Activated CD8-positive, alpha-beta memory T cell treated with anti-CD3 and anti-CD28 coated beads for 24 hours (primary cell): ENCODE measurements at regions not wholly inside any gene's neighbourhood (a gene's known extent, or its start where the extent isn't known, plus 50 kb on each side); places are given as distances from the start of the nearest gene placed in this dataset.
"Not testable (repeated sequence)": the region's sequence is repeated elsewhere in the genome, so short reads cannot be mapped to it uniquely, and the experiment has no call there.

Source experiments
- DNase-seq: peaks from one replicate; pipeline ENCODE4 v3.0.0-alpha.2; 2020

DNA sequence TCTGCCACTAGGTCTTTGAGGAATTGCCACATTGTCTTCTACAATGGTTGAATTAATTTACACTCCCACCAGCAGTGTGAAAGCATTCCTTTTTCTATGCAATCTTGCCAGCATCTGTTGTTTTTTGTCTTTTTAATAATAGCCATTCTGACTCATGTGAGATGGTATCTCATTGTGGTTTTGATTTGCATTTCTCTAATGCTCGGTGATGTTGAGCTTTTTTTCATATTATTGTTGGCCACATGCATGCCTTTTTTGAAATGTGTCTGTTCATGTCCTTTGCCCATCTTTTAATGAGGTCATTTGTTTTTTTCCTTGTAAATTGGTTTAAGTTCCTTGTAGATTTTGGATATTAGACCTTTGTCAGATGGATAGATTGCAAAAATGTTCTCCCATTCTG, 661.8 kb downstream of the GLUD2 start:
- not testable (repeated sequence) for DNase-seq

DNA sequence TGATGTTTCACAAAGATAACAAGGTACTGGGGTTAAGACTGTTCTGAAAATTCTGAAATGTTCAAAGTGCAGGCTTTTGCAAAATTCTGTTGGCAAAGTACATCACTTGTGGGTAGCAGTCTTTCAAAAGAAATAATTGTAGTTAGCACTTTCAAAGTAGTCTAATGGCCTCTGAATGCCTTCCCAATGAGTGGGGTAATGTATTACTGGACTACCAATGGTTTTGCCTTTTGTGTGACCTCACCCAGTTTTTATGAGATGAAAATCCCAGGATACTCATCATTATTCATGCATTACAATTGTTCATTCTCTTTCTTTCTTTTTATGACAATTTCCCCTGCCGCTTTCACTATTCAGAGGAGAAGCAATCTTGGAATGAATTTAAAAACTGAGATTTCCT, 686.1 kb downstream of the GLUD2 start:
- DNase-seq = no peak

DNA sequence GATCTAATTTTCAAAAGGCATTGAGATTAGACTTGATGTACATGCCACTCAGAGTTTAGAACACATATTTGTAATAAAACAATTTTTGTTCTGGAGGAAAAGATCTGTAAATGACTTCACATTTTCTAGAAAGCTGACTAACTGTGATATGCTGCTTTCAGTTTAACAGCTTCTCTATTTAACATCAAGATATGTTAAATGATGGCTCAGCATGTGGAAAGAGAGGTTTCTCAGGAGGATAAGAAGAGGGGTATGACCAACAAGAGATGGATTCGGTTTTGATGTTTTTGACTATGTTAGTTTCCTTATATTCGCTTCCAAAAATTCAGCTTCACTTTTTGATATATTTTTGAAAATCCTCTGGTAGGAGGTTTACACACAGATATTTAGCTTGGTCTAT, 698.7 kb downstream of the GLUD2 start:
- no peak for DNase-seq

DNA sequence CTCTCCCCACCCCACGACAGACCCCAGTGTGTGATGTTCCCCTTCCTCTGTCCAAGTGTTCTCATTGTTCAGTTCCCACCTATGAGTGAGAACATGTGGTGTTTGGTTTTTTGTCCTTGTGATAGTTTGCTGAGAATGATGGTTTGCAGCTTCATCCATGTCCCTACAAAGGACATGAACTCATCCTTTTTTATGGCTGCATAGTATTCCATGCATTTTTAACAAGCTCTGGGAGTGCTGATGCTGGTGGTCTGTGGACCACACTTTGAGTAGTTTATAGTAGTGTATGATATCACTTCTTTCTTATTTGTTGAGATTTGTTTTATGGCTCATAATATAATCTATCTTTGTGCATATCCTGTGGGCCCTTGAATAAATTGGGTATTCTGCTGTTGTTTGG, 706.2 kb downstream of the GLUD2 start:
- DNase-seq = not testable (repeated sequence)

DNA sequence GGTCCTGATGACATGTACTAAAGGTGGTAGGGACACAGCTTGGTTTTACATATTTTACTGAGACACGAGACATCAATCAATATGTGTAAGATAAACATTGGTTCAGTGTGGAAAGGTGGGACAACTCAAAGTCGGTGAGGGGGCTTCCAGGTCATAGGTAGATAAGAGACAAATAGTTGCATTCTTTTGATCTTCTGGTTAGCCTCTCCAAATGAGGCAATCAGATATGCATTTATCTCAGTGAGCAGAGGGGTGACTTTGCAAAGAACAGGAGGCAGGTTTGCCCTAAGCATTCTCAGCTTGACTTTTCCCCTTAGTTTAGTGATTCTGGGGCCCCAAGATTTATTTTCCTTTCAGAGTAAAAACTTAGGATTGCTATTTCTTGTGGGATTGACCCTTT, 706.9 kb downstream of the GLUD2 start:
- no peak for DNase-seq

DNA sequence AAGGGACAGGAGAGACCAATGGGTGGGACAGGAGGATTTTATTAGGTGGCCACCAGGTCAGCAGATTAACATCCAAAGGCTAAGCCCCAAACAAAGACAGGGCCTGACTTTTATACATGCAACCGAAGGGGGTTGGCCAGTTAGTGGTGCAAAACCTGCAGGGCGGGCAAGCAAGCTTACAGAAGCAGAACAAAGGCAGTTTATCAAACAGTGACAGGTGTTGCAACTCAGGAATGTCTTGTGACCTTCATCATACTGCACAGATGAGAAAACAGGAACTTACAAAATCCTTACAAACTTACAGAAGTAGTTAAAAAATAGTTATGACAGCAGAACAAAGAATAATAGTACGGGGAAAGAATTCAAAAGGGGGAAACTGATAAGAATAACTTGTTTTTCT, 708.1 kb downstream of the GLUD2 start:
- no peak for DNase-seq

DNA sequence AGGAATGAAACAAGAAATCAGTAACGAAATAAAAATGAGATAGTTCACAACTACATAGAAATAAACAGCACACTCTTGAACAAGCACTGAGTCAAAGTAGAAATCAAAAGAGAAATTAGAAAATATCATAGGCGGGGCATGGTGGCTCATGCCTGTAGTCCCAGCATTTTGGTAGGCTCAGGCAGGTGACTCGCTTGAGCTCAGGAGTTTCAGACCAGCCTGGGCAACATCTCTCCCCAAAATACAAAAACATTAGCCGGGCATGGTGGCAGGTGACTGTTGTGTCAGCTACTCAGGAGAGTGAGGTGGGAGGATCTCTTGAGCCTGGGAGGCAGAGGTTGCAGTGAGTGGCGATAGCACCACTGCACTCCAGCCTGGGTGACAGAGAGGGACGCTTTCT, 714.4 kb downstream of the GLUD2 start:
- no peak for DNase-seq

DNA sequence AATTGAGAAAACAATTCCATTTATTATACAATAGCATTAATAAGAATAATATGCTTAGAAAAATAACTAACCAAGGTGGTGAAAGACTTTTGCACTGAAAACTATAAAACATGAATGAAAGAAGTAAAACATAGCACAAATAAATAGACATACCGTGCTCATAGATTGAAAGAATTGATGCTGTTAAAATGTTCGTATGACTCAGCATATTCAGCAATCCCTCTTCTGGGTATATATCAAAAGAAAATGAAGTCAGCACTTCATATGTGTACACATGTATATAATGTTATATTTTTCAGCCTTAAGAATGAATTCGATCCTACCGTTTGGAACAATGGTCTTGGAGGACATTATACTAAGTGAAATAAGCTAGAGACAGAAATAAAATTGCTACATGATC, 716.3 kb downstream of the GLUD2 start:
- no peak for DNase-seq

DNA sequence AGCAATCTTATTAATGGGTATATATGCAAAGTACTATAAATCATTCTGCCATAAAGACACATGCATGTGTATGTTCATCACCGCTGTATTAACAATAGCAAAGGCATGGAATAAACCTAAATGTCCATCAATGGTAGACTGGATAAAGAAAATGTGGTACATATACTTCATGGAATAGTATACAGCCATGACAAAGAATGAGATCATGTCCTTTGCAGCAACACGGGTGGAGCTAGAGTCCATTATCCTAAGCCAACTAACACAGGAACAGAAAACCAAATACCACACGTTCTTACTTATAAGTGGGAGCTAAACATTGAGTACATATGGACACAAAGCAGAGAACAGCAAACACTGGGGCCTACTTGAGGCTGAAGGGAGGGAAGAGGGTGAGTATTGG, 720.8 kb downstream of the GLUD2 start:
- DNase-seq = not testable (repeated sequence)

DNA sequence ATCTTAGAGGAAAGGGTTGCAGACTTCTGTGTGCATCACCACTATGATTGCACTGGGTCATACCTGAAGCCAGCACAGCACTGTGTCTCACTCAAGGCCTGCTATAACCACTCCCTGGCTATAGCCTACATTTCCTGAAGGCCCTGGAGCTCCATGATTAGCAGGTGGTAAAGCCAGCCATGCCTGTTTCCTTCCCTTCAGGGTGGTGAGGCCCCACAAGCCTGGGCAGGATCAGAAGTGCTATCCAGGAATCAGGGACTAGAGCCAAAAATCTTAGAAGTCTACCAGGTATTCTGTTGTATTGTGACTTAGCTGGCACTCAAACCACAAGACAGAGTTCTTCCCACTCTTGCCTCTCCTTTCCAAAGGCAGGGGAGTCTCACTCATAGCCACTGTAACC, 734.6 kb downstream of the GLUD2 start:
- no peak for DNase-seq

DNA sequence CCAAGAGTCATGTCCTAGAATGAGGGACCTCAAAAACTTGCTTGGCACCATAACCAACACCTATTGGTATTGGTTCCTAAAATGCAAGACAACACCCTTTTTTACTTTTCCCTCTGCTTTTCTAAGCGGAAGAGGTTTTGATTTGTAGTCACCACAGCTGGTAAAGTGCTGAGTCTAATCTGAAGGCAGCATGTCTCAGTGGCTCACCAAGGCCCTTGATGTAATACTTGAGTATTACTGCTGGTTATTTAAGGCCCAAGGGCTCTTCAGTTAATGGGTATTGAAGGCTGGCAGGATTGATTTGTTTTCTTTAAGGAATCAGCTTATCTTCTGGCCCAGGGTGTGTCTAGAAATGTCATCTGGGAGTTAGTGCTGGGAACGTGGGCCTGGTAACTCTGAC, 735.1 kb downstream of the GLUD2 start:
- no peak for DNase-seq

DNA sequence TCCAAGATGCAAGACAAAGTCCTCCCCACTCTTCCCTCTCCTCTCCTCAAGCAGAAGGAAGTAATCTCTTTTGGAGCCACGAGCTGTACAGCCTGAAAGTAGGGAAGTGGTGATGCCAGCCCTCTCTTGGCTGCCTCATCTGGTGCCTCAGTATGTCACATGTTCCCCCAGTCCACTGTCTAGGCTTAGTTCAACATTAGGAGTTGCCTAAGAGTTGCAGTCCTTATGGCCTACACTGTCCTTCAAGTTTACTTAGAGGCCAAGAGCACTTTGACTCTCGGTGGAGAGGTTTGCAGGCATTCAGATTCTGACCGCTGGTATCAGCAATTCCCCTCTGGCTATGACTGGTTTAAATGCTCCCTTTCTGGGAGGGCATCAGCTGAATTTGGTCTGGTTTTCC, 735.6 kb downstream of the GLUD2 start:
- DNase-seq = no peak

DNA sequence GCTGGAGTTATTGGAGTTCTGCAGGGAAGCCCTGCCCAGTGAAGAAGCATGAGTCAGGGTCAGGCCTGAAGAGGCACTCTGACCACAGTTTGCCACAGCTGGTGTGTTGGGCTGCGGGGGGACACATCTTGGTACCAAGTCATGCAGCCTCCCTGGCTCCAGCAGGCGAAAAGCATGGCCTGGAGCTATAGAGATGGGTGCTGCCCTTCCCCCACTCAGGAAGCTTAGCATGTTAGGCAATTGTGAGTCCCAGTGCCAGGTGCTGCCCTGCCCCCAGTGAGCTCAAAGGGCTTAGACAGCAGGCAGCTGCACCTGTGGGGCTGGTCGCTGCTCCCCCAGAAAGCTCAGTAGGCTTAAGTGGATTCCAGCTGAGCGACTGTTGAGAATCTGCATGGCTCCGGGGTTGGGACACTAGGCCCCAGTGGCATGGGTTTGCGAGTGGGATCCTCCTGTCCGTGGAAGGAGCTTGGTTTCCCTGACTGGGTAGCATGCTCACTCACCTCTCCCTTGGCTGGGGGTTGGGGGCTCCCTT, 755.5 kb downstream of the GLUD2 start:
- DNase-seq = no peak

DNA sequence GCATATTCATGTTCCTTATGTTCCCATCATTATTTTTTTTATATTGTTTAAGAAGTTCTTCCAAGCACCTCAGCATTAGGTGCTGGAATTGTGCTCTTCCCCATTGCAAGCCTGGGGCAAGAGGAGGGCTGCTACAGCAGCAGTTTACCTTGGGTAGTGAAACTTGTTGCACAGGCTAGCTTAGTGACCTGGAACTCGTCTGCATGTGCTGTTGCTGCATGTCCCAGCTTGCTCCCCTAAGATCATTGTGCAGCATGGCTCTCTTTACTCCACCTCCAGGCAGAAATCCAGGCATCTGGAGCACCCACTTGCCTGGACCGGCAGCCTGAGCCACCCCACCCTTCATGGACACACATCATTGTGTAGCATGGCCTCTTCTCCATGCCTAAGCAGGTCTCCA, 776.0 kb downstream of the GLUD2 start:
- DNase-seq = no peak

DNA sequence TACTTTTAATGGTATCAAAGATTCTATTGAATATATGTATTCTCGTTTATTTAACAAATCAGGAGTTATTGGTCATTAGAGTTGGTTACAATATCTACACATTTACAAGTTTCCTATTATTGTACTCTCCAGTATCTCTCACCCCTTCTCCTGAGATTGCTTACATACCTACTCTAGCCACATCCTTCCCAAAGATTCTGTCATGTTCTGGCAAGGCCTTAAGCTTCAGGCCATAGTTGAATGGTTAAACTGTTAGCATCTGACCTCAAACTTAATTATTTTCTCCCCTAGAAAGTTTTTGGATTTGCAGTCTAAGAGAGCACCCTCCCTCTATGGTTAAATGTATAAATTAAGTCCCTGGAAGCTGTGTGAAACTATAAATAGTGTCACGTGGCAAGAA, 784.2 kb downstream of the GLUD2 start:
- no peak for DNase-seq

DNA sequence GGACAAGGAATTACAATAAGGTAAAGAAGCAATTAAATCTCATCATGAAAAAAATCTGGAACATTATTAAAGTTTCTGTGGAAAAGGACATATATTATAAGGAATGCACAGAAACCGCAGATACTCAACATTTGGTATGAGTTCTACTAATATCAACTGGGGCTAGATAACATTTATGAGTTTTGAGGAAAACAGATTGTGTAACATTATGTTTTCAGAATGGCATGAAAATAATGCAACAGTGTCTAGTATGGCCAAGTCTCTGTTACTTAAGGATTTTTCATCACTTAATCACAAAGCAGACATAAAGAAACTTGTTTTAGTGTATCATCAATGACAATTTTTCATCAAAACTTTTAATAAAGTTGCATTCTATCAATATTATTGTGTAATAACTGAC, 785.0 kb downstream of the GLUD2 start:
- DNase-seq = no peak

DNA sequence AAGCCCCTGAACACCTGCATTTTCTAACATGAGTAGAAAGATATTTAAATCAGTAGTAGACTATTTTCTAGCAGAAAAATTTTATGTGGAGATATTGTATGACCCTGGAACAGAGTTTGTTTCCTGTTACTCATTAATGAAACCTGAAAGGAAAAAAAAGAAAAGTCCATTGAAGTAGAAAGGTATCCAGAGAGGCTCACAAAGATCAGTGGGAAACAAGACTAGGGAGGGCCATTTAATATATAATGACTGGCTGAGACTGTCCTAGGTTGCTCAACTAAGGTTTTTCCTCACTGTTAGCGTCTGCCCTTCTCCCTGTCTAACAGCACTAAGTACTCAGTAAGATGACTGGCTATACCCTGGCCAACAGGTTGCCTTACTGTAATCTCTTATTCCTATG, 788.6 kb downstream of the GLUD2 start:
- no peak for DNase-seq

DNA sequence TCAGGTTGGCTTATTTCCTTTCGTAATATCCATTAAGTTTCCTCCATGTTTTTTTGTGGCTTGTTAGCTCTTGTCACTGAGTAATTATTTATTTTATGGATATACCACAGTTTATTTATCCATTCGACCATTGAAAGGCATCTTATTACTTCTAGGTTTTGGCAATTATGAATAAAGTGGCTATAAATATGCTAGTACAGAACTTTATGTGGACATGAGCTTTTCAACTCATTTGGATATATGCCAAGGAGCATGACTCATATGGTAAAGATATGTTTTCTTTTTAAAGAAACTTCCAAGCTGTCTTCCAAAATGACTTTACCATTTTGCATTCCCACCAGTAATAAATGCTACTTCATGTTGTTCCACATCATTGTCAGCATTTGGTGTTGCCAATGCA, 803.6 kb downstream of the GLUD2 start:
- no peak for DNase-seq

DNA sequence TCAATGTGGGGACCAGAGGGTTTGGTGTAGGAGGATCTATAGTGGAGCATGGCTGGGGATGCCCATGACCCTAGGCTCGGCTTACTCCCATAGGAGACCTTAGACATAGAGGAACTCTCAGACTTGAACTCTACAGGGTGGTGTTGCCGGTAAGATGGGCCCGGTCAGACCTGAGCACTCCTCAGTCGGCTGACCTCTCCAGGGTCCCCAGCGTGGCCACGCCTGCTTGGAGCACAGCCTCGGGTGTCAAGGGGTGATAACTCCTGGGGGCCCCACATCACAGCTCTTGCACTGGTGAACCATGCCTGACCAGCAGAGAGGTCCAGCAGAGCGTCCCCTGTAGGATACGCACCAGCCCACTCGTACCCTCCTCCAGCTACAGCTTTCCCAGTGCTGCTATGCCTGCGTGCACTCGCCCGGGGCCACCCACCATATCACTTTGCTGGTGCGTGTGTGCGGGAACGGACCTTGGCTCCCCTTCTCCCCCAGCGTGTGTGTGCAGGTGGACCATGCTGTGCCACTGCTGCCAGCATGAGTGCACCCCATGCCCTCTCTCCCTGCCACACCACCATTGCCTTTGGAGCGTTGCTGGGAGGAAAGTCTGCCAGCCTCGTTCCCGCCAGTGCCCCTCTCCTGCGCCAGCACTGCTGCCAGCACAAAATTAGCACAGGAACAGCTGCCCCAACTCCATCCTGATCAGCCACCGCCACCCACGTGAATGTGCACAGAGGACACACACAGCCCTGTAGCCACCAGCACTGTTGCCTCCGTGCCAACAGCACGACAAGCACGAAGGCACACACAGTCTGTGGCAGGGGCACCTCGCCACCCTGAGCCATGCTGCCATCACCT, 806.6 kb downstream of the GLUD2 start:
- no peak for DNase-seq

DNA sequence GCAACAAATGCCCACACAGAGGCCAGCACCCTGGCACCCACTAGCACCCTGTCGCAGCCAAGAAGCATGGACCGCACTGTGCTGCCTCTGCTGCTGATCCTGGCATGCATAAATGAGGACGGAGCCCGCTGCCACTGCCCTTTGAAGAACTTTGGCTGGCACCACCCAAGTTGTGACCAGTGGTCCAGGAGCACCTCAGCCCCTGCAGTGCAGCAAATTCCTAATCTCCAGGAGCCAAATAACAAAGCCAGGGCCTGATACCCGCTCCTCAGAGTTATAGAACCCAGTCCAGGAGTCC, 807.2 kb downstream of the GLUD2 start:
- DNase-seq = no peak

DNA sequence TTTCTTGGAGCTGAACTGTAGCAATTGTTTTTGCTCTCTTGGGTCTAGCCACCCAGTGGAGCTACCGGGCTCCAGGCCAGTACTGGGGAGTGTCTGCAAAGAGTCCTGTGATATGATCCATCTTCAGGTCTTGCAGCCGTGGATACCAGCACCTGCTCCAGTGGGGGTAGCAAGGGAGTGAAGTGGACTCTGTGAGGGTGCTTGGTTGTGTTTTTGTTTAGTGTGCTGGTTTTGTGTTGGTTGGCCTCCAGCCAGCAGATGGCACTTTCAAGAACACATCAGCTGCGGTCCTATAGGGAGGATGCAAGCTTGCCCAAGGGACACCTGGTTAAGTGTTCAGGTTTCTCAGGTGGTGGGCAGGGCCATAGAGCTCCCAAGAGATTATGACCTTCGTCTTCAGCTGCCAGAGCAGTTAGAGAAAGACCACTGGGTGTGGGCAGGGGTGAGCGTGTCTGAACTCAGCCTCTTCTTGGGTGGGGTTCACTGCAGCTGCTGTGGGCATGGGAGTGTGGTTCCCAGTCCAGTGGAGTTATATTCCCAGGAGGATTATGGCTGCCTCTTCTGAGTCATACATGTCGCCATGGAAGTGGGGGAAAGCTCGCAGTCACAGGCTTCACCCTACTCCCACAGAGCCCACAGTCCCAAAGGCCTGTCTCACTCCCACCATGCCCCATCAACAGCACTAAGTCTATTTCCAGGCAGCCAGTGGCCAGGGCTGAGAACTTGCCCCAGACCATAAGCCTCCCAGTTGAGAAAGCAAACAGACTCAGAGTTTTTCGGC, 811.6 kb downstream of the GLUD2 start:
- no peak for DNase-seq

DNA sequence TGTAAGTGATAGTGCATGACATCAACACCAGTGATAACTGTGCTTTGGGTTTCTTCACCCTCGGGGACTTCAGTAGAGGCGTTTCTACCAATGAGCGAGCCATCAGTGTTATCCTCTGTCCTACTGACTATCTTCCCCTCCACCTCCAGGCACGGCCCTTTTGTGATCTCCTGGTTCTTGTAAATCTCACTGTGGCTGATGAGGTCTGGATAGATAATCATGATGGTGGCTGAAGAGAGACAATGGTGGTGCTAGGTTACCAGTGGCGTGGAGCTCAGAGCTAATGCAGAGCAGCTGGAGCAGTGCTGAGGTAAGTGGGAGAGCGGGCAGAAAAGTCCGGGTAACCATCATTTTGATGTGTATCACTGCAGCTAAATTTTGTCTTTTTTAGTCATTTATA, 816.6 kb downstream of the GLUD2 start:
- no peak for DNase-seq

DNA sequence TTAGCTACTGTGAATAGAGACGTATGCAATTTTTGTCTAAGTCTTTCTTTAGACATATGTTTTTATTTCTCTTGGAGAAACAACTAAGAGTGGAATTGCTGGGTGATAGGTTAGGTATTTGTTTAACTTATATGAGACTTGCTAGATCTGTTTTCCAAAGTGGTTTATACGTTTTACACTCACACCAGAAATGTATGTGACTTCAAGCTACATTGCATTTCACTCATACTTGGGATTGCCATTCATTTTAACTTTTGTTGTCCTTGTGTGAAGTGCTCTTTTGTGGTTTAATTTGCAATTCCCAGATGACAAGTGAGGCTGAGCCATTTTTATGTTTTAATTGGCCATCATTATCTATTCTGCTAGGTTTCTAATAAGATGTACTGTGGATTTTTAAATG, 817.2 kb downstream of the GLUD2 start:
- DNase-seq = no peak

DNA sequence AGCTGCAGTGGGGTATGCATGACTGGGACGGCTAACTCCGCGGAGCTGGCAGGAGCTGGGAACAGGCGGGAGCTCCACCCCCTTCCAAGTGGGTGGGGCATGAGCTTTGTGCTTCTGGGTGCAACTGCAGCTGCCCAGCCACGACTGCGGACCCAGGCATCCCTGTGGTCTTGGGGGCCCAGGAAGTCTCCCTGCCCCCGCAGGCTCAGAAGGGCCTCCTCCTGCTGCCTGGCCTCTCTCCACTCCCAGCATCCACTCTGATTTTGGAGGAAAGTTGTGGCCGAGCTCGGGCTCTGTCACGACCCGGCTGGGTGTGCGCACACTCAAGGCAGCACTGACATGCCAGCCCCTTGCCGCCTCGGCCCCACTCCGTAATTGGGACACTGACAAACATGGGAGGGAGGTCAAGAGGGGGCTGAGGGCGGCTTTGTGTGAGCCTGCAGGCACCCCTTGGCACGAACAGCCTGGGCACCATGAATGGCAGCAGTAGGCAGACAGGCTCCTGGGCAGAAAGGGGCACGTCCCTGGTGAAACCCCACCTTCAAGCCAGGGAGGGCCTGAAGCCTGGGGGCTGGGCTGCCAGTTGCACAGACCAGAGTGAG, 822.6 kb downstream of the GLUD2 start:
- DNase-seq = no peak
